OCI-LY7 (cell line): ENCODE measurements at regions not wholly inside any gene's neighbourhood (a gene's known extent, or its start where the extent isn't known, plus 50 kb on each side); places are given as distances from the start of the nearest gene placed in this dataset.

Source experiments
- CTCF ChIP-seq: fragments of 200-600 bp; sonication (generic); conservative IDR thresholded peaks from 2 replicates; pipeline ENCODE4 v1.5.1; 2014; ENCODE audit warnings: mild to moderate bottlenecking, antibody characterized with exemption, low read length, moderate library complexity, mixed read lengths
- EZH2phosphoT487 ChIP-seq: fragments of 200-600 bp; sonication (generic); IDR thresholded peaks from 2 replicates; pipeline ENCODE4 v1.6.1; 2018; ENCODE audit warnings: low read depth, borderline replicate concordance, mild to moderate bottlenecking, mixed run types, antibody characterized with exemption, low read length, moderate library complexity, mixed read lengths

GRCh38 chrX:150229030-150229429 lies 134.1 kb upstream of the MAMLD1 start:
- no peak for TF ChIP-seq CTCF
- no peak for TF ChIP-seq EZH2phosphoT487
